Sigmoid colon (tissue), 4 donors: ENCODE measurements at regions not wholly inside any gene's neighbourhood (a gene's known extent, or its start where the extent isn't known, plus 50 kb on each side); places are given as distances from the start of the nearest gene placed in this dataset.
"Not testable (repeated sequence)": the region's sequence is repeated elsewhere in the genome, so short reads cannot be mapped to it uniquely, and the experiment has no call there.

ENCODE experiments used
- CTCF ChIP-seq, 4 experiments: fragments of 450-650 bp in 3 of 4; fragments of 200-600 bp in 1 of 4; IDR thresholded peaks; one replicate each; pipeline ENCODE4 v1.5.1; 2016 to 2019; ENCODE audit warnings: antibody characterized with exemption in 4 of 4, mild to moderate bottlenecking in 3 of 4, moderate library complexity in 2 of 4
- EP300 ChIP-seq, 4 donors: sonication (generic); formaldehyde crosslinking; IDR thresholded peaks; one replicate each; pipeline ENCODE4 v1.6.1; 2017; ENCODE audit warnings: antibody characterized with exemption in 4 of 4
- POLR2A ChIP-seq, 2 donors: fragments of 450-650 bp; IDR thresholded peaks; one replicate each; pipeline ENCODE4 v1.6.1; 2016; ENCODE audit warnings: antibody characterized with exemption in 2 of 2, mild to moderate bottlenecking in 2 of 2, moderate library complexity in 2 of 2

DNA sequence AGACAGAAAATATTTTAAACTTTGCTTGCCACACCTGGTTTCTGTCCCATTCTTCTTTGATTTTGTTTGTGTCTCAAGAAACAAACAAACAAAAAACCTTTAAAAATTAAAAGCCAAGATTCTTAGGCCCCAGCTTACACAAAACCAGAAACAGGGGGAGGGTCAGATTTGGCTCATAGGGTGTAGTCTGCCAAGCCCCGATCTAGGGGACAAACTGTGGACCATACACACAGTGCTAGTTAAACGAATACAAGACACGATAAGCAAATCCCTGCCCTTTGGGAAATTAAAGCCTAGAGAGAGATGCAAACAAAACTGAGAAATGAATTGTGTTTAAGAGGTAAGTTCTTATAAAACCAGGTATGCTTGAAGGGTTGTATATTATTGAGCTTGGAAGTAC is 181.7 kb downstream of the POTEB3 start:
- not testable (repeated sequence) for TF ChIP-seq CTCF, EP300, POLR2A (IDR thresholded peaks at IDR 0.05)
